ENCODE measurements at regions not wholly inside any gene's neighbourhood (a gene's known extent, or its start where the extent isn't known, plus 50 kb on each side); places are given as distances from the start of the nearest gene placed in this dataset.

- no peak for DNase-seq (ENCODE audit: low read depth, low spot score)
- POLR2A ChIA-PET = no interaction called here
- TF ChIP-seq, protein P1, sequence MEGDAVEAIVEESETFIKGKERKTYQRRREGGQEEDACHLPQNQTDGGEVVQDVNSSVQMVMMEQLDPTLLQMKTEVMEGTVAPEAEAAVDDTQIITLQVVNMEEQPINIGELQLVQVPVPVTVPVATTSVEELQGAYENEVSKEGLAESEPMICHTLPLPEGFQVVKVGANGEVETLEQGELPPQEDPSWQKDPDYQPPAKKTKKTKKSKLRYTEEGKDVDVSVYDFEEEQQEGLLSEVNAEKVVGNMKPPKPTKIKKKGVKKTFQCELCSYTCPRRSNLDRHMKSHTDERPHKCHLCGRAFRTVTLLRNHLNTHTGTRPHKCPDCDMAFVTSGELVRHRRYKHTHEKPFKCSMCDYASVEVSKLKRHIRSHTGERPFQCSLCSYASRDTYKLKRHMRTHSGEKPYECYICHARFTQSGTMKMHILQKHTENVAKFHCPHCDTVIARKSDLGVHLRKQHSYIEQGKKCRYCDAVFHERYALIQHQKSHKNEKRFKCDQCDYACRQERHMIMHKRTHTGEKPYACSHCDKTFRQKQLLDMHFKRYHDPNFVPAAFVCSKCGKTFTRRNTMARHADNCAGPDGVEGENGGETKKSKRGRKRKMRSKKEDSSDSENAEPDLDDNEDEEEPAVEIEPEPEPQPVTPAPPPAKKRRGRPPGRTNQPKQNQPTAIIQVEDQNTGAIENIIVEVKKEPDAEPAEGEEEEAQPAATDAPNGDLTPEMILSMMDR (IDR thresholded peaks at IDR 0.05; ENCODE audit: low read depth, low read length) = no peak
These were observed 177.6 kb upstream of the PITRM1 start for GRCh38 chr10:3350205-3350604.

DNA sequence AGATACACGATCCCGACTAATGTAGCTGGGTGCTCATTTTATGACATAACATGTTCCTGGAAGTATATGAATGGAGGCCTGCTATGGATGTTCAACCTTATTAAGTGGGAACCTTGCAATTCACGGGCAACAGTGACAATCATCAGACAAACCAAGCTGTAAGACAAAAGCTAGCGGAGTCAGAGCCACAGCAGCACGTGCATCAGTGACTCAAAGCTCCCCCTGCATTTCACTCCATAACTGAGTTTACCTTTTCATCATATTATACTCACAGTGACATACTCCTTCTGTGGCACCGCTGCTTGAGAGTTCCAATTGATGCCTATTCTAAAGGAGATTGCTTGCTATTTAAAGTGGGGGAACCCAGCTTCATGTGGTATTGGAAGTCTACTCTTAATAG lies 176.0 kb upstream of the PITRM1 start:
- TF ChIP-seq, protein P1 (IDR thresholded peaks at IDR 0.05; ENCODE audit: low read depth, low read length) = no peak
- Histone ChIP-seq H3K9me3 (ENCODE audit: control insufficient read depth, insufficient read depth, low read length) (no peaks in the 10 kb centered on the region; the same call in 1 of the 2 replicates), H3K27me3 (ENCODE audit: control insufficient read depth, insufficient read depth, low read length) (peaks cover 5% of the 10 kb centered on the region), H3K27ac (ENCODE audit: low read depth, low read length) (no peak overlapping the region), H3K4me3 (ENCODE audit: low read depth, low read length) (no peak overlapping the region)
- ChIA-PET POLR2A (no interaction called here), CTCF (no interaction called here)
- no peak for DNase-seq (ENCODE audit: low read depth, low spot score)

More at GRCh38 chr10:3350205-3350604, 177.6 kb upstream of the PITRM1 start:
- no peak overlapping the region for H3K4me3 ChIP-seq (ENCODE audit: low read depth, low read length)
- H3K27me3 ChIP-seq (ENCODE audit: control insufficient read depth, insufficient read depth, low read length) = peaks cover 5% of the 10 kb centered on the region
- CTCF ChIA-PET = no interaction called here
- no peak overlapping the region for H3K27ac ChIP-seq (ENCODE audit: low read depth, low read length)
- no peaks in the 10 kb centered on the region for H3K9me3 ChIP-seq (ENCODE audit: control insufficient read depth, insufficient read depth, low read length)

DNA sequence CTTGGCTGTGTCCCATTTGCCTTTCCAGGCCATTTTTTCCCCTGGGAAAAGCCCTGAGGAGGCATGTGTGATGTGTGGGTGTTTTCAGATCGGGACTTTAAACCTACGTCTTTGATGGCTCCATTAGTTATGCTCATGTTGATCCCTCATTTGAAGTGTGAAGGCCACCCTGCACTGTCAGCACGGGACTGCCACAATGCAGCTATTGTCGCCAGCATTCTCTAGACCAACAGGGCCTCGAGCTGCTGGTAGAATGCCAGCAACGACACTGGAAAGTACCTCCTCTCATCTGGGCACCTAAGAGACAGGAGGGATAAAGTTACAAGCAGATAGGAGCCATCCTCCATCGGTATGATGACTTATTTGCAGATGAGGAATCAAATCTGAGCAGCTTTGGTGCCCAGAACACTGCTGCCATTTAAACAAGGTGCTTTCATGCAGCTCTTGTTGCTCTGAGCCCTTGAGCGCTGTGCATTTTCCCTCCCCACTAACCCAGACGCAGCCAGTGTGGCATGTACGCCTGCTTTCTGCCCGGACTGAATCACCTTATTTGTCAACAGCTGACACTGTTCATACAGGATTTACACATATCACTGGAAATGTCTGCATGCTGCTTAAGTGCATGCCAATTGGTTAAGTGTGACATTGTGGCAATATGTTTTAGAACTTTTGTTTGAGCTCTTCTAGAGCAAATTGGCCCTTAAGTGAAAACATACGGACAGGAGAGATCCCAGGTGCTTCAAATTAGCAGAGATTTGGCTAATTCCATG lies 175.0 kb upstream of the PITRM1 start:
- ChIA-PET POLR2A (no interaction called here), CTCF (no interaction called here)
- DNase-seq (ENCODE audit: low read depth, low spot score) = no peak
- no peak overlapping the region for H3K27ac ChIP-seq (ENCODE audit: low read depth, low read length)
- H3K4me3 ChIP-seq (ENCODE audit: low read depth, low read length) = no peak overlapping the region
- H3K27me3 ChIP-seq (ENCODE audit: control insufficient read depth, insufficient read depth, low read length) = peaks cover 5% of the 10 kb centered on the region
- no peaks in the 10 kb centered on the region; the same call in 1 of the 2 replicates for H3K9me3 ChIP-seq (ENCODE audit: control insufficient read depth, insufficient read depth, low read length)
- TF ChIP-seq, protein P1 (IDR thresholded peaks at IDR 0.05; ENCODE audit: low read depth, low read length) = no peak

DNA sequence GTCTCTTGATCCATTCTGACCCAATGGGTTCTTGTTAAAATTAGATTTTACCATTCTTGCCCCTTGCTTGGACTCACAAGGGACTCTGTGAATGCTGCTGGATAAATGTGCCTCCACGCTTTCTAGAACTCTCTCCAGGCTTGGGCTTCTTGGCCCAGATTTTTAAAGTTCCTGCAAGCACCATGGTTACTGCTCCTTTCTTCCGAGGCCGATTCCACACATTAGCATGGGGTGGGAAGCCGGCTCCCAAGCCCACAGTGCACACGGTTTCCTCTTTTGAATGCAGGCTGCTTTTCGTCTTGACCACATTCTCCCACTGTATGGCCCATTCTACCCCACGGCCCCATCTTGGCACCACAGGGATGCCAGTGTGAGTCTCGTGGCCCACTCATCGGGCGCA lies 174.3 kb upstream of the PITRM1 start:
- TF ChIP-seq, protein P1 (IDR thresholded peaks at IDR 0.05; ENCODE audit: low read depth, low read length) = no peak
- no peak for DNase-seq (ENCODE audit: low read depth, low spot score)
- CTCF ChIA-PET = no interaction called here
- Histone ChIP-seq H3K27ac (ENCODE audit: low read depth, low read length) (no peak overlapping the region), H3K4me3 (ENCODE audit: low read depth, low read length) (no peak overlapping the region), H3K27me3 (ENCODE audit: control insufficient read depth, insufficient read depth, low read length) (peaks cover 5% of the 10 kb centered on the region), H3K9me3 (ENCODE audit: control insufficient read depth, insufficient read depth, low read length) (no peaks in the 10 kb centered on the region; the same call in 1 of the 2 replicates)
- POLR2A ChIA-PET = no interaction called here

DNA sequence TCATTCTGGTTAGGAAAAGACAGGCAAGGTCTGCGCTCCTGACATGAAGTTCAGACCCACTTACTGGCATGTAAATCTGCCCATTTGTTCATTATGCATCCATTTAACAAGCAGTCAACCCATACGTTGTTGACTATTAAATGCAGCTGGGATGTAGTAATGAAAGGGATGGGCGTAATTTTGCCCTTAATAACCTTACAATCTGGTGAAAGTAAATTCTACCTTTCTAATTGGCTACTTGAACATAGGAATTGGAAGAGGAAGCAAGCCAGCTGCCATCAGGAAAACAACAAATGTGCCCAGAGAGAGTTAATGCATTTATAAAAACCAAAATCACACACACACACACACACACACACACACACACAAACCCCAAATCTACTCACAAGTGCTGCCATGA lies 170.2 kb upstream of the PITRM1 start:
- TF ChIP-seq, protein P1 (IDR thresholded peaks at IDR 0.05; ENCODE audit: low read depth, low read length) = no peak
- DNase-seq (ENCODE audit: low read depth, low spot score) = no peak
- Histone ChIP-seq H3K27me3 (ENCODE audit: control insufficient read depth, insufficient read depth, low read length) (peaks cover 5% of the 10 kb centered on the region), H3K9me3 (ENCODE audit: control insufficient read depth, insufficient read depth, low read length) (no peaks in the 10 kb centered on the region; the same call in 1 of the 2 replicates), H3K4me3 (ENCODE audit: low read depth, low read length) (no peak overlapping the region), H3K27ac (ENCODE audit: low read depth, low read length) (no peak overlapping the region)
- POLR2A ChIA-PET = no interaction called here
- CTCF ChIA-PET = no interaction called here

Data from AG04450 (cell line).